OCI-LY1 (cell line): ENCODE measurements at regions not wholly inside any gene's neighbourhood (a gene's known extent, or its start where the extent isn't known, plus 50 kb on each side); places are given as distances from the start of the nearest gene placed in this dataset.

ENCODE experiments used
- H2AFZ ChIP-seq: fragments of 200-600 bp; sonication (generic), shearing (Covaris generic); 2 replicates; pipeline ENCODE4 v1.6.0; 2014; ENCODE audit warnings: antibody characterized with exemption, mild to moderate bottlenecking, low read length
- H3F3A ChIP-seq: fragments of 200-600 bp; sonication (generic), shearing (Covaris generic); 2 replicates; pipeline ENCODE4 v1.6.0; 2014; ENCODE audit warnings: mild to moderate bottlenecking, antibody characterized with exemption, low read length, moderate library complexity; ENCODE audit not compliant: insufficient read depth
- H3K27ac ChIP-seq: fragments of 200-600 bp; sonication (generic); 2 replicates; pipeline ENCODE4 v1.5.1; 2014; ENCODE audit warnings: low read length, mixed run types, mild to moderate bottlenecking, low read depth; ENCODE audit not compliant: poor library complexity, severe bottlenecking
- H3K27me3 ChIP-seq: fragments of 200-600 bp; sonication (generic); 2 replicates; pipeline ENCODE4 v1.6.0; 2014; ENCODE audit warnings: antibody characterized with exemption, mild to moderate bottlenecking, low read length, moderate library complexity; ENCODE audit not compliant: insufficient read depth
- H3K36me3 ChIP-seq: fragments of 200-600 bp; sonication (generic); 2 replicates; pipeline ENCODE4 v1.6.1; 2014; ENCODE audit warnings: mild to moderate bottlenecking, antibody characterized with exemption, low read length, moderate library complexity, mixed read lengths; ENCODE audit not compliant: insufficient read depth
- H3K4me1 ChIP-seq: fragments of 200-600 bp; sonication (generic); 2 replicates; pipeline ENCODE4 v1.5.1; 2014; ENCODE audit warnings: mild to moderate bottlenecking, low read length, moderate library complexity; ENCODE audit not compliant: insufficient read depth, severe bottlenecking
- H3K4me2 ChIP-seq: fragments of 200-600 bp; sonication (generic), shearing (Covaris generic); 2 replicates; pipeline ENCODE4 v1.6.1; 2014; ENCODE audit warnings: low read length
- H3K4me3 ChIP-seq: fragments of 200-600 bp; sonication (generic); 2 replicates; pipeline ENCODE4 v1.5.1; 2014; ENCODE audit warnings: low read length, low read depth, mild to moderate bottlenecking, mixed read lengths; ENCODE audit not compliant: poor library complexity, severe bottlenecking
- H3K79me2 ChIP-seq: fragments of 200-600 bp; shearing (Covaris generic); 2 replicates; pipeline ENCODE4 v1.6.1; 2016; ENCODE audit warnings: mixed run types, low read length, mixed read lengths; ENCODE audit not compliant: insufficient read depth
- H3K9ac ChIP-seq: fragments of 200-600 bp; sonication (generic), shearing (Covaris generic); 2 replicates; pipeline ENCODE4 v1.6.1; 2014; ENCODE audit warnings: mild to moderate bottlenecking, low read length, mixed read lengths
- H3K9me2 ChIP-seq: fragments of 200-600 bp; sonication (generic), shearing (Covaris generic); 2 replicates; pipeline ENCODE4 v1.6.1; 2014; ENCODE audit warnings: low read depth, mild to moderate bottlenecking, low read length, mixed read lengths
- H3K9me3 ChIP-seq: fragments of 200-600 bp; shearing (Covaris generic); 2 replicates; pipeline ENCODE4 v1.6.1; 2014; ENCODE audit warnings: low read length, mixed read lengths
- H4K20me1 ChIP-seq: fragments of 200-600 bp; sonication (generic), shearing (Covaris generic); 2 replicates; pipeline ENCODE4 v1.6.0; 2016; ENCODE audit warnings: mild to moderate bottlenecking, low read length; ENCODE audit not compliant: insufficient read depth
- CTCF ChIP-seq: fragments of 200-600 bp; sonication (generic), shearing (Covaris generic); IDR thresholded peaks from 2 replicates; pipeline ENCODE4 v1.5.1; 2017; ENCODE audit warnings: mild to moderate bottlenecking, antibody characterized with exemption, low read length, moderate library complexity, mixed read lengths
- EZH2 ChIP-seq: fragments of 200-600 bp; sonication (generic), shearing (Covaris generic); IDR thresholded peaks from 2 replicates; pipeline ENCODE4 v1.8.0; 2017; ENCODE audit warnings: borderline replicate concordance, mixed run types, mild to moderate bottlenecking, antibody characterized with exemption, low read length, moderate library complexity, mixed read lengths

- no peaks in the 10 kb centered on the region for H3K9me2 ChIP-seq
- H3K4me3 ChIP-seq = no peak overlapping the region
- no peaks in the 10 kb centered on the region for H3K79me2 ChIP-seq
- H2AFZ ChIP-seq = no peak overlapping the region
- H3K9me3 ChIP-seq = no peaks in the 10 kb centered on the region
- no peak overlapping the region for H3K4me2 ChIP-seq
- H3F3A ChIP-seq = no peaks in the 10 kb centered on the region
- H3K27me3 ChIP-seq = no peaks in the 10 kb centered on the region
- H4K20me1 ChIP-seq = no peaks in the 10 kb centered on the region
- no peak overlapping the region for H3K9ac ChIP-seq
- TF ChIP-seq EZH2 = no peak
- TF ChIP-seq CTCF = no peak
- no peaks in the 10 kb centered on the region for H3K36me3 ChIP-seq
- no peak overlapping the region for H3K27ac ChIP-seq
- no peaks in the 10 kb centered on the region for H3K4me1 ChIP-seq
Observed at GRCh38 chr4:134560728-134561127, 359.1 kb upstream of the PABPC4L start.

- Histone ChIP-seq H3K4me2 (no peak overlapping the region), H3K9ac (no peak overlapping the region), H3K4me1 (no peaks in the 10 kb centered on the region), H3K79me2 (no peaks in the 10 kb centered on the region), H3F3A (no peaks in the 10 kb centered on the region), H3K9me3 (0 out of 2 replicates have a peak, but pooled peaks cover 3% of the 10 kb centered on the region), H2AFZ (no peak overlapping the region), H4K20me1 (no peaks in the 10 kb centered on the region), H3K27ac (no peak overlapping the region), H3K27me3 (no peaks in the 10 kb centered on the region), H3K36me3 (no peaks in the 10 kb centered on the region), H3K4me3 (no peak overlapping the region), H3K9me2 (no peaks in the 10 kb centered on the region)
- TF ChIP-seq CTCF (no peak), EZH2 (no peak)
Observed at GRCh38 chr4:134552063-134552462, 350.5 kb upstream of the PABPC4L start.

DNA sequence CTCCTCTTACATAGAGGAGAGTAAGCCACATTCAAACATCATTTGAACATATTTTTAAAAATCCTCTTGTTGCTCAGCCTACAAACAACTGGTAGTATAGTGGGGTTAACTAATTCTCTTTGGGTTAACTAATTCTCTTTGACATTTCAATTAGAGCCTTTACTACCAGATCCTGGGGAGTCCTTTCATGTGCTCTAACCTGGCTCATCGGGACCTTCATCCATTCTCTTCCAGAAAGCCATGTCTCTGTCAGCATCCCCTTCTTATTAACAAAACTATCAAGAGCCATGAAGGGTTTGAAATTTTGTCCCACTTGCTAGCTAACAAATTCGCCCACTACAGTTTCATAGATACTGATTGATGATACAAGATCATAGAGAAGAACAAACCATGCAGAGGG lies 349.8 kb upstream of the PABPC4L start:
- no peaks in the 10 kb centered on the region for H3K79me2 ChIP-seq
- TF ChIP-seq CTCF (no peak), EZH2 (no peak)
- no peaks in the 10 kb centered on the region for H3F3A ChIP-seq
- no peak overlapping the region for H3K27ac ChIP-seq
- H3K9ac ChIP-seq = no peak overlapping the region
- H3K36me3 ChIP-seq = no peaks in the 10 kb centered on the region
- no peak overlapping the region for H3K4me2 ChIP-seq
- no peaks in the 10 kb centered on the region for H3K4me1 ChIP-seq
- no peaks in the 10 kb centered on the region for H3K27me3 ChIP-seq
- no peaks in the 10 kb centered on the region for H4K20me1 ChIP-seq
- H3K4me3 ChIP-seq = no peak overlapping the region
- no peaks in the 10 kb centered on the region for H3K9me2 ChIP-seq
- 0 out of 2 replicates have a peak, but pooled peaks cover 3% of the 10 kb centered on the region for H3K9me3 ChIP-seq
- no peak overlapping the region for H2AFZ ChIP-seq
